WTC11 (cell line): ENCODE measurements at regions not wholly inside any gene's neighbourhood (a gene's known extent, or its start where the extent isn't known, plus 50 kb on each side); places are given as distances from the start of the nearest gene placed in this dataset.

ENCODE experiments used
- ATAC-seq: fragments of 200-7000 bp; cut with Tn5 transposase; 2 replicates; pipeline ENCODE4 v1.10.0; 2021; ENCODE audit warnings: mild to moderate bottlenecking, moderate library complexity
- CTCF ChIA-PET: fragments of 300-600 bp; sonication (Branson Sonifier 250); formaldehyde crosslinking; loops from one replicate; lab custom pipeline; 2021; ENCODE audit warnings: antibody characterized with exemption; lab: Charles Lee
- POLR2A ChIA-PET: fragments of 350-600 bp; sonication (Branson Sonifier 250); formaldehyde crosslinking; loops from one replicate; lab custom pipeline; 2021; ENCODE audit warnings: antibody characterized with exemption; lab: Charles Lee
- DNase-seq: peaks from one replicate; pipeline ENCODE4 v3.0.0; 2021; ENCODE audit warnings: low spot score
- H3K27ac Mint-ChIP-seq: 2 replicates; pipeline ENCODE4 v1.8.0; 2021; ENCODE audit warnings: mixed read lengths
- H3K27me3 Mint-ChIP-seq: 2 replicates; pipeline ENCODE4 v1.8.0; 2021; ENCODE audit warnings: low read depth, mild to moderate bottlenecking, moderate library complexity, mixed read lengths
- H3K36me3 Mint-ChIP-seq: 2 replicates; pipeline ENCODE4 v1.8.0; 2021; ENCODE audit warnings: mixed read lengths
- H3K4me1 Mint-ChIP-seq: 2 replicates; pipeline ENCODE4 v1.8.0; 2022; ENCODE audit warnings: mixed read lengths
- H3K4me3 Mint-ChIP-seq: 2 replicates; pipeline ENCODE4 v1.8.0; 2021; ENCODE audit warnings: mild to moderate bottlenecking, moderate library complexity, mixed read lengths
- H3K9me3 Mint-ChIP-seq: 2 replicates; pipeline ENCODE4 v1.8.0; 2021; ENCODE audit warnings: mixed read lengths
- AFF4 ChIP-seq: sonication (generic); formaldehyde crosslinking; IDR thresholded peaks from 2 replicates; pipeline ENCODE4 v1.8.1; 2023; ENCODE audit warnings: mild to moderate bottlenecking, missing genetic modification reagents, borderline replicate concordance
- AR ChIP-seq: fragments of 250-450 bp; sonication (Bioruptor Pico); IDR thresholded peaks from 2 replicates; pipeline ENCODE4 v1.9.0; 2021; ENCODE audit warnings: mild to moderate bottlenecking
- ATF1 ChIP-seq: sonication (generic); formaldehyde crosslinking; IDR thresholded peaks from 2 replicates; pipeline ENCODE4 v1.8.1; 2023; ENCODE audit warnings: mild to moderate bottlenecking, moderate library complexity, missing genetic modification reagents
- EMX1 ChIP-seq: fragments of 250-450 bp; sonication (Bioruptor Pico); IDR thresholded peaks from 2 replicates; pipeline ENCODE4 v1.8.0; 2021; ENCODE audit warnings: mild to moderate bottlenecking
- FOXK1 ChIP-seq: sonication (generic); formaldehyde crosslinking; IDR thresholded peaks from 2 replicates; pipeline ENCODE4 v1.8.0; 2022; ENCODE audit warnings: mild to moderate bottlenecking, moderate library complexity, missing genetic modification reagents
- HMGXB4 ChIP-seq: sonication (generic); formaldehyde crosslinking; IDR thresholded peaks from 2 replicates; pipeline ENCODE4 v1.8.1; 2023; ENCODE audit warnings: mild to moderate bottlenecking, moderate library complexity, missing genetic modification reagents
- IRF2 ChIP-seq: sonication (generic); formaldehyde crosslinking; IDR thresholded peaks from 2 replicates; pipeline ENCODE4 v1.8.0; 2022; ENCODE audit warnings: low read depth, missing genetic modification reagents, borderline replicate concordance
- JAZF1 ChIP-seq: fragments of 250-450 bp; sonication (Bioruptor Pico); IDR thresholded peaks from 2 replicates; pipeline ENCODE4 v1.9.0; 2021; ENCODE audit warnings: moderate library complexity, mild to moderate bottlenecking, inconsistent platforms
- NFATC4 ChIP-seq: fragments of 250-450 bp; sonication (Bioruptor Pico); IDR thresholded peaks from 2 replicates; pipeline ENCODE4 v1.9.0; 2021; ENCODE audit warnings: mild to moderate bottlenecking
- ZNF396 ChIP-seq: fragments of 250-450 bp; sonication (Bioruptor Pico); IDR thresholded peaks from 2 replicates; pipeline ENCODE4 v1.8.0; 2021; ENCODE audit warnings: mild to moderate bottlenecking, moderate library complexity, borderline replicate concordance
- ZNF423 ChIP-seq: fragments of 250-450 bp; sonication (Bioruptor Pico); IDR thresholded peaks from 2 replicates; pipeline ENCODE4 v2.1.2; 2022; ENCODE audit warnings: mild to moderate bottlenecking, moderate library complexity
- ZNF425 ChIP-seq: fragments of 250-450 bp; sonication (Bioruptor Pico); conservative IDR thresholded peaks from 2 replicates; pipeline ENCODE4 v1.9.0; 2021; ENCODE audit warnings: mild to moderate bottlenecking
- TF ChIP-seq, protein P1 (sequence below): fragments of 250-450 bp; sonication (Bioruptor Pico); IDR thresholded peaks from 2 replicates; pipeline ENCODE4 v1.9.0; 2021; ENCODE audit warnings: moderate library complexity, mild to moderate bottlenecking, inconsistent platforms, borderline replicate concordance
- TF ChIP-seq, protein P2 (sequence below): sonication (generic); formaldehyde crosslinking; IDR thresholded peaks from 2 replicates; pipeline ENCODE4 v1.8.0; 2022; ENCODE audit warnings: missing genetic modification reagents
- TF ChIP-seq, protein P3 (sequence below): sonication (generic); formaldehyde crosslinking; IDR thresholded peaks from 2 replicates; pipeline ENCODE4 v1.8.0; 2023; ENCODE audit warnings: missing genetic modification reagents

DNA sequence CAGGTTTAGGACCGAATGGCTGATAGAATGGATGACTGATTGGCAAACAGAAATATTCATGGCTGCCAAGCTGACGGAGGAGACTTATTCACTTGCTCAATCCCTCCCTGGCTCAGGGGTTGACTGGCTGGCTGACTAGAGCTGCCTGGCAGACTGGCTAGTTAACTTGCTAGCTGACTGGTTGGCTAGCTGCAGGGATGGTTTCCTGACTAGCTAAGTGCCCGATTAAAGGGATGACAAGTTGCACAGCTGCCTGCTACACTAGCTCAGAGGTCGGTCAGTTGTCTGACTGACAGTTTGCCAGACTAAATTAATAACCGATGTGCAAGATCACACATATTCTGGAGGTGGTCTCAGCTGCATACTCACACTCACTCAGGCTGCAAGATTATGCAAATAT lies 1208.4 kb upstream of the CDH8 start:
- Mint-ChIP-seq H3K27me3 (no peaks in the 10 kb centered on the region), H3K4me1 (no peaks in the 10 kb centered on the region), H3K27ac (no peak overlapping the region), H3K36me3 (peaks cover 5% of the 10 kb centered on the region; the same call in 1 of the 2 replicates), H3K4me3 (no peak overlapping the region), H3K9me3 (peaks cover 13% of the 10 kb centered on the region)
- POLR2A ChIA-PET: no interaction called here
- ATAC-seq (no peak), DNase-seq (no peak)
- CTCF ChIA-PET: no interaction called here
- TF ChIP-seq, protein P1, sequence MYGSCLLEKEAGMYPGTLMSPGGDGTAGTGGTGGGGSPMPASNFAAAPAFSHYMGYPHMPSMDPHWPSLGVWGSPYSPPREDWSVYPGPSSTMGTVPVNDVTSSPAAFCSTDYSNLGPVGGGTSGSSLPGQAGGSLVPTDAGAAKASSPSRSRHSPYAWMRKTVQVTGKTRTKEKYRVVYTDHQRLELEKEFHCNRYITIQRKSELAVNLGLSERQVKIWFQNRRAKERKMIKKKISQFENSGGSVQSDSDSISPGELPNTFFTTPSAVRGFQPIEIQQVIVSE: no peak

- no peak for ATAC-seq
- H3K27me3 Mint-ChIP-seq: no peaks in the 10 kb centered on the region
- DNase-seq: no peak
- H3K36me3 Mint-ChIP-seq: no peaks in the 10 kb centered on the region
- no peak for TF ChIP-seq NFATC4 (CRISPR knock-in tag)
- no peak for TF ChIP-seq EMX1 (CRISPR knock-in tag)
- no peak for TF ChIP-seq HMGXB4 (CRISPR knock-in tag)
- TF ChIP-seq JAZF1: no peak
- TF ChIP-seq, protein P2, sequence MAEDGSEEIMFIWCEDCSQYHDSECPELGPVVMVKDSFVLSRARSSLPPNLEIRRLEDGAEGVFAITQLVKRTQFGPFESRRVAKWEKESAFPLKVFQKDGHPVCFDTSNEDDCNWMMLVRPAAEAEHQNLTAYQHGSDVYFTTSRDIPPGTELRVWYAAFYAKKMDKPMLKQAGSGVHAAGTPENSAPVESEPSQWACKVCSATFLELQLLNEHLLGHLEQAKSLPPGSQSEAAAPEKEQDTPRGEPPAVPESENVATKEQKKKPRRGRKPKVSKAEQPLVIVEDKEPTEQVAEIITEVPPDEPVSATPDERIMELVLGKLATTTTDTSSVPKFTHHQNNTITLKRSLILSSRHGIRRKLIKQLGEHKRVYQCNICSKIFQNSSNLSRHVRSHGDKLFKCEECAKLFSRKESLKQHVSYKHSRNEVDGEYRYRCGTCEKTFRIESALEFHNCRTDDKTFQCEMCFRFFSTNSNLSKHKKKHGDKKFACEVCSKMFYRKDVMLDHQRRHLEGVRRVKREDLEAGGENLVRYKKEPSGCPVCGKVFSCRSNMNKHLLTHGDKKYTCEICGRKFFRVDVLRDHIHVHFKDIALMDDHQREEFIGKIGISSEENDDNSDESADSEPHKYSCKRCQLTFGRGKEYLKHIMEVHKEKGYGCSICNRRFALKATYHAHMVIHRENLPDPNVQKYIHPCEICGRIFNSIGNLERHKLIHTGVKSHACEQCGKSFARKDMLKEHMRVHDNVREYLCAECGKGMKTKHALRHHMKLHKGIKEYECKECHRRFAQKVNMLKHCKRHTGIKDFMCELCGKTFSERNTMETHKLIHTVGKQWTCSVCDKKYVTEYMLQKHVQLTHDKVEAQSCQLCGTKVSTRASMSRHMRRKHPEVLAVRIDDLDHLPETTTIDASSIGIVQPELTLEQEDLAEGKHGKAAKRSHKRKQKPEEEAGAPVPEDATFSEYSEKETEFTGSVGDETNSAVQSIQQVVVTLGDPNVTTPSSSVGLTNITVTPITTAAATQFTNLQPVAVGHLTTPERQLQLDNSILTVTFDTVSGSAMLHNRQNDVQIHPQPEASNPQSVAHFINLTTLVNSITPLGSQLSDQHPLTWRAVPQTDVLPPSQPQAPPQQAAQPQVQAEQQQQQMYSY: no peak
- TF ChIP-seq AFF4: no peak
- no peak for TF ChIP-seq ATF1 (CRISPR knock-in tag)
- no peak for TF ChIP-seq ZNF396 (CRISPR knock-in tag)
- no peak for TF ChIP-seq ZNF425 (CRISPR knock-in tag)
- no peak for TF ChIP-seq IRF2
- TF ChIP-seq ZNF423 (CRISPR knock-in tag): no peak
- TF ChIP-seq, protein P3, sequence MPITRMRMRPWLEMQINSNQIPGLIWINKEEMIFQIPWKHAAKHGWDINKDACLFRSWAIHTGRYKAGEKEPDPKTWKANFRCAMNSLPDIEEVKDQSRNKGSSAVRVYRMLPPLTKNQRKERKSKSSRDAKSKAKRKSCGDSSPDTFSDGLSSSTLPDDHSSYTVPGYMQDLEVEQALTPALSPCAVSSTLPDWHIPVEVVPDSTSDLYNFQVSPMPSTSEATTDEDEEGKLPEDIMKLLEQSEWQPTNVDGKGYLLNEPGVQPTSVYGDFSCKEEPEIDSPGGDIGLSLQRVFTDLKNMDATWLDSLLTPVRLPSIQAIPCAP (CRISPR knock-in tag): no peak
- TF ChIP-seq AR (CRISPR knock-in tag): no peak
- TF ChIP-seq FOXK1 (CRISPR knock-in tag): no peak
- ChIA-PET CTCF (no interaction called here), POLR2A (no interaction called here)
- H3K4me1 Mint-ChIP-seq: peaks cover 11% of the 10 kb centered on the region
- no peak overlapping the region for H3K4me3 Mint-ChIP-seq
- no peak overlapping the region for H3K27ac Mint-ChIP-seq
- no peaks in the 10 kb centered on the region for H3K9me3 Mint-ChIP-seq
These were observed 1205.3 kb upstream of the CDH8 start for GRCh38 chr16:63241497-63242028.
